Activated T-cell treated with anti-CD3 and anti-CD28 coated beads, Interleukin-2, amount 50 U/mL, for 24 hours (primary cell): ENCODE measurements at regions not wholly inside any gene's neighbourhood (a gene's known extent, or its start where the extent isn't known, plus 50 kb on each side); places are given as distances from the start of the nearest gene placed in this dataset.

Experiments
- DNase-seq: peaks from one replicate; pipeline ENCODE4 v3.0.0-alpha.2; 2020
- H3K27ac Mint-ChIP-seq: 2 replicates; pipeline ENCODE4 v1.8.0; 2020; ENCODE audit warnings: mild to moderate bottlenecking, mixed read lengths
- H3K27me3 Mint-ChIP-seq: 2 replicates; pipeline ENCODE4 v1.8.0; 2020; ENCODE audit warnings: mixed read lengths
- H3K36me3 Mint-ChIP-seq: 2 replicates; pipeline ENCODE4 v1.8.0; 2020; ENCODE audit warnings: low read depth, mixed read lengths
- H3K4me1 Mint-ChIP-seq: 2 replicates; pipeline ENCODE4 v1.8.0; 2020; ENCODE audit warnings: low read depth, mixed read lengths
- H3K4me3 Mint-ChIP-seq: 2 replicates; pipeline ENCODE4 v1.8.0; 2020; ENCODE audit warnings: mild to moderate bottlenecking, moderate library complexity, mixed read lengths
- H3K9me3 Mint-ChIP-seq: 2 replicates; pipeline ENCODE4 v1.8.0; 2020; ENCODE audit warnings: mixed read lengths

DNA sequence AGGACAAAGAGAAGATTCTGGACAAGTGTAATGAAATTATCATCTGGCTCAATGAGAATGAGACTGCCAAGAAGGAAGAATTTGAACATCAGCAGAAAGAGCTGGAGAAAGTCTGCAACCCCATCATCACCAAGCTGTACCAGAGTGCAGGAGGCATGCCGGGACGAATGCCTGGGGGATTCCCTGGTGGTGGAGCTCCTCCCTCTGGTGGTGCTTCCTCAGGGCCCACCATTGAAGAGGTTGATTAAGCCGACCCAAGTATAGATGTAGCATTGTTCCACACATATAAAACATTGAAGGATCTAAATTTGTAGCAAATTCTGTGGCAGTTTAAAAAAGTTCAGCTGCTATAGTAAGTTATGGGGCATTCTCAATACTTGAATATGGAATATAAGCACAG lies 174.3 kb upstream of the CCND2 start:
- Mint-ChIP-seq H3K27me3 (no peaks in the 10 kb centered on the region), H3K4me3 (no peak overlapping the region), H3K27ac (no peak overlapping the region), H3K4me1 (no peaks in the 10 kb centered on the region), H3K36me3 (no peaks in the 10 kb centered on the region), H3K9me3 (no peaks in the 10 kb centered on the region)
- DNase-seq: no peak

DNA sequence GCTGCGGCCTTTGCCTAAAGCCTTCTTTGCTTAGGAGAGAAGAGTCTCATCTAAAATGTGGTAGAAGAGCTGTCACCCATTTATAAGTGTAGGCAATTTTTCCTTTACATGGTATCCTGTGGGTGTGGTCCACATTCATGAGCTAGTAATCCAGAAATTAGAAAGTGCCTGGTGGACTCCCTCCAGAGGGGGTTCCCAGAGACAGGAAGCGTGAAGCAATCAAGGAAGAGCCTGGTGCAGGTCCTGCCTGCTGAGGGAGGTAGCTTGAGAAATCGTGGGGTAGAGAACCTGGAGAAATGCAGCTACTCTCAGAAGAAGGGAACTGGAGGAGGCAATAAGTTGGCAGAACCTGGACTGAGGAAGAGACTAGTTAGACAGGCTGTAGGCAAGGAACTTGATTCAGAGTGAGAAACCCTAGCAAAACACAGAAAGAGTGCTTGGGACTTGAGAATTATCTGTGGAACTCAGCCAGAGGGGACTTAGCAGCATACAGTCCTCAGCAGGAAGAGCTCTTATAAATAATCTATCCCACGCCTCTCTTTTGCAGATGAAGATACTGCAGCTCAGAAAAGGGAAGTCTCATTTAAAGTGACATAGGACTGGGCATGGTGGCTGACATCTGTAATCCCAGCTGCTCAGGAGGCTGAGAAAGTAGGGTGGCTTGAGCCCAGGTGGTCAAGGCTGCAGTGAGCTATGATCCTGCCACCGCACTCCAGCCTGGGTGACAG lies 182.4 kb upstream of the CCND2 start:
- Mint-ChIP-seq H3K27ac (peak overlapping the region; percentile 17), H3K27me3 (no peaks in the 10 kb centered on the region), H3K4me1 (peaks cover 11% of the 10 kb centered on the region), H3K9me3 (no peaks in the 10 kb centered on the region), H3K4me3 (no peak overlapping the region), H3K36me3 (no peaks in the 10 kb centered on the region)
- DNase-seq: no peak

DNA sequence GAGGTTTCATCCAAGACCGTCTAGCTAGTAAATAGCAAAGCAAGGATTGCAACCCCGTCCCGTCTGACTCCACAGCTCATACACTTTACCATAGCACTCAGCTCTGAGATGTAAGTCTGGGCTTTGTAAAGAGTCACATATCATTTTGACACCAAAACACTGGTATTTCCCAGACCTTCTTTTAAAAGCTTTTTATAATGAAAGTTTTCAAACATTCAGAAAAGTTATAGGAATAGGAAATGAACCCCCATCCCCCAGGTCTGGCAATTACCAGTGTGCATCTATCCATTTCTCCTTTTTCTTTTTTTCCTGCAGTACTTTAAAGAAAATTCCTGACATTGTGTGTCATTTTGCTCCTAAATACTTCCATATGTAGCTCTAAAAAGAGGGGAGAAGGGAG lies 183.6 kb upstream of the CCND2 start:
- peaks cover 14% of the 10 kb centered on the region for H3K4me1 Mint-ChIP-seq
- no peaks in the 10 kb centered on the region for H3K9me3 Mint-ChIP-seq
- H3K36me3 Mint-ChIP-seq: no peaks in the 10 kb centered on the region
- no peak for DNase-seq
- H3K27ac Mint-ChIP-seq: no peak overlapping the region
- H3K4me3 Mint-ChIP-seq: no peak overlapping the region
- no peaks in the 10 kb centered on the region for H3K27me3 Mint-ChIP-seq

DNA sequence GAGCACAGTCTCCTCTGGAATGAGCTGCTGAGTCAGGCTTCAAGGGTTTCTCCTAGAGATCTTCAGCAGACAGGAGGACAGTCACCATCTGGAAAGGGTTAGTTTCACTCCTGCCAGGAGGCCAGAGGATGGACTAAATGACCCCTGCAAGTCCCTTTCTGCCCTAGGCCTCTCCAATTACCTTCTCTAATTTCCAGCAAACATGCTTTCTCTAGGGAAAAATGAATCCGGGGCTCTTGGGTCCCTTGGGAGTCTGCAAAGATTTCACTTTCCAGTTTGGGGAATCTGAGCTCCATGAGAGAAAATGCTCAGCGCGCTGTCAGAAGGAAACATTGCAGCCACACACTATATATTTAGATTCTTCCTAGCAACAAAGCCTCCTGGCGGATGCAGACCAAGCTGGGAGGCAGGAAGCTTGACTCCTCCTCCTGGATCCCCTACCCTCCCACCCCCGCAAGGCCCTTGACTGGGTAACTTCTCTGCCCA lies 184.4 kb upstream of the CCND2 start:
- H3K9me3 Mint-ChIP-seq: no peaks in the 10 kb centered on the region
- no peaks in the 10 kb centered on the region for H3K36me3 Mint-ChIP-seq
- H3K4me1 Mint-ChIP-seq: peaks cover 14% of the 10 kb centered on the region

DNA sequence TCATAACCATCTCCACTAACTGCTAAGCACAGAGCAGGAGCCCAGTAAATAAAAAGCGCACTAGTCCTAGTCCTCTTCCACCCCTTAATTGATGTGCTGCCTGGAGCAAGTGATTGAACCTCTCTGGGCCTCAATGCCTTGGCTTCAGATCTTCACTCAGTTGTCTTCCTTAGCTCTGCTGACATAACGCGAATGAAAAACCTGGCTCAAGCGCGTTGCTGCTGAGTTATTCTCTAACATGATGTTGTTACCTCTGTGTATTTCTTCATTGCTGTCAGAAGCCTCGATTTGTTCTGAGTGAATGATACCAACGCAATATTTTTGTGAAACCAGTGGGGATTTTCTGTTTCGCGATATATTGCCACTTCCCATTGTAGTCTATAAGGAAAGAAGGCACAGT lies 185.1 kb upstream of the CCND2 start:
- DNase-seq: no peak
- no peaks in the 10 kb centered on the region for H3K9me3 Mint-ChIP-seq
- H3K27me3 Mint-ChIP-seq: no peaks in the 10 kb centered on the region
- no peak overlapping the region for H3K27ac Mint-ChIP-seq
- H3K36me3 Mint-ChIP-seq: no peaks in the 10 kb centered on the region
- H3K4me1 Mint-ChIP-seq: peaks cover 14% of the 10 kb centered on the region
- H3K4me3 Mint-ChIP-seq: no peak overlapping the region

More for the DNA sequence above, 184.4 kb upstream of the CCND2 start:
- no peaks in the 10 kb centered on the region for H3K27me3 Mint-ChIP-seq
- H3K4me3 Mint-ChIP-seq: no peak overlapping the region
- H3K27ac Mint-ChIP-seq: no peak overlapping the region
- DNase-seq: no peak

DNA sequence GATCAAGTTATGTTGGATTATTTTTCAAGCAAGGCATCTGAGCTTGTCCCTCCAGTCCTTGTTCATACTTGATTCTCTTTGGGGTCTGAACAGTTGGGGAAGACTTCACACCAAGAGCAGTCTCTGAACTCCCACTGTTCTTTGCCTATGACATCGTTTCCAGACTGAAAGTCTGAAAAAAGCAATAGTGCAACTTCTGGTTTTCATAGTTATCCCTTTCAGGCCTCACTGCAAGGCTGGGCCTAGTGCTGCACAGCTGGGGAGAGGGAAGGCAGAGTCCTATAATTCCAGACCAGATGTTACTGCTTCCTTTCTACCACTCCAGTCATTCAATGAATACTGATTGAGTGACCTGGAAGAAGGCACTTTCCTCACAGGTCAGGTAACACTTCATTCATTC lies 187.1 kb upstream of the CCND2 start:
- no peaks in the 10 kb centered on the region for H3K27me3 Mint-ChIP-seq
- no peak for DNase-seq
- H3K27ac Mint-ChIP-seq: no peak overlapping the region
- peaks cover 14% of the 10 kb centered on the region for H3K4me1 Mint-ChIP-seq
- H3K4me3 Mint-ChIP-seq: no peak overlapping the region
- H3K36me3 Mint-ChIP-seq: no peaks in the 10 kb centered on the region
- H3K9me3 Mint-ChIP-seq: no peaks in the 10 kb centered on the region

DNA sequence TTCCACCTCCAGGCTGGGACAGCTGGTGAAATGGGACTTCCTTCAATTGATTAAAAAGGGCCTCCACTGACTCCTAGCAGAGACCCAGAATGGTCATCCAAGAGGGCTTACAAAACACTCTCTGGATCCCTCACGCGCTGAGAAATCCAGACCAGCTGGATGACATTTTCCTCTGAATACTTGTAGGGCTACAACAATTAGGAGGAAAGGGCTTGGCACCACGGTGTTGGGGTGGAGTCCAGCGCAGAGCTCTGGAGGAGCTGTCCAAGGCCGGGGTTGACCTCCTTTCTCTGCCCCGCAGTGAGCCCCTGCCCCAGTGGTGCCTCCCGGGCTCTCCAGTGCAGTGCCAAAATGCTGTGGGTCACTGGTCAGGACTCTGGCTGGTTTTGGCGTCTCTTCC lies 189.0 kb upstream of the CCND2 start:
- H3K27ac Mint-ChIP-seq: no peak overlapping the region
- H3K27me3 Mint-ChIP-seq: no peaks in the 10 kb centered on the region
- DNase-seq: no peak
- H3K4me1 Mint-ChIP-seq: peaks cover 9% of the 10 kb centered on the region
- no peak overlapping the region for H3K4me3 Mint-ChIP-seq
- H3K36me3 Mint-ChIP-seq: no peaks in the 10 kb centered on the region
- no peaks in the 10 kb centered on the region for H3K9me3 Mint-ChIP-seq

DNA sequence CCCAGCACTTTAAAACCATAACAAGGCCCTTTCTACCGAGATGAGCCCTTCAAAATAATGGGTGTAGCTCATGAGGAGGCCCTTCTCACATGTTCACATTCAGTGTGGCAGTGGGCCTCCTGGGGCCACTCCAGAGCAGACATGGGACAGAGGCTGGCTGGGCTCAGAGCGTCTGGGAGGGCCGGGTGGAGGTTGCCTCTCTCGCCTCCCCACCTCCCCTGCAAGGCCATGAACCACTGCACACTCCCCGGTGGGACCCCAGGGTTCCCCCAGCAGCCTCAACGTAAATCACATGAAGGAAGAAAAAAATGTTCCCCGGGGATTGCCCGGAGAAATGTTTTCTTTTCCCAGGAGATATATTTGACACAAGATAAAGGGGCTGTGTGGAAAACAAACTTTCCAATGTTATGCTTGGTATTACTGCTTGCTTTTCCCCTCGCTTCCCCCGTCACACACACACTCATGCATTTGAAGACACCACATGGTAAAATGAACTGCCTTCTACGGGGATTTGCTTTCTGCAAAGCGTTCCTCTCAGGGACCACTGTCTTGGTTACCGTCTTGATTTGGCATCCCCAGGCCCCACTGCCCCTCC lies 190.7 kb upstream of the CCND2 start:
- no peak overlapping the region for H3K4me3 Mint-ChIP-seq
- H3K27ac Mint-ChIP-seq: no peak overlapping the region
- H3K4me1 Mint-ChIP-seq: peaks cover 9% of the 10 kb centered on the region
- peaks cover 4% of the 10 kb centered on the region for H3K9me3 Mint-ChIP-seq
- no peaks in the 10 kb centered on the region for H3K27me3 Mint-ChIP-seq
- no peak for DNase-seq
- no peaks in the 10 kb centered on the region for H3K36me3 Mint-ChIP-seq

DNA sequence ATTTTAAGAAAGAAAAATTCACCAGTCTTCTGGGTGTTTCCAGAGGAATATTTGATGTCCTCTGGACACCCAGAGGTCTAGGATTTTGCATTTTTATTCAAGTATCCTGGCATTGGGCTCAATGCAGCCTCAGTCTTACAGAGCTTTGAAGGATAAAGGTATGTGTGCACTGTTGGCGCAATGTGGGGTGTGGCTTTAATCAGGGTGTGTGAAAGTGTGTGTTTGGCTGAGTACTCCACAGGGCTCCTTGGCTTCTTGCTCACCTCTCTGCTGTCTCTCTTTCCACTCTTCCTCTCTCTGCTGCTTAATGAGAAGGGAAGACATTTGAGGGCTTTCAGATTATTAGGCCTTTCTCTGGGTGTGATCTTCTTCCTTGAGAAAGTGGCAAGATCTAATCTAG lies 193.3 kb upstream of the CCND2 start:
- Mint-ChIP-seq H3K4me3 (no peak overlapping the region), H3K27me3 (no peaks in the 10 kb centered on the region), H3K4me1 (peaks cover 3% of the 10 kb centered on the region), H3K36me3 (no peaks in the 10 kb centered on the region), H3K27ac (no peak overlapping the region), H3K9me3 (peaks cover 4% of the 10 kb centered on the region)
- DNase-seq: no peak

DNA sequence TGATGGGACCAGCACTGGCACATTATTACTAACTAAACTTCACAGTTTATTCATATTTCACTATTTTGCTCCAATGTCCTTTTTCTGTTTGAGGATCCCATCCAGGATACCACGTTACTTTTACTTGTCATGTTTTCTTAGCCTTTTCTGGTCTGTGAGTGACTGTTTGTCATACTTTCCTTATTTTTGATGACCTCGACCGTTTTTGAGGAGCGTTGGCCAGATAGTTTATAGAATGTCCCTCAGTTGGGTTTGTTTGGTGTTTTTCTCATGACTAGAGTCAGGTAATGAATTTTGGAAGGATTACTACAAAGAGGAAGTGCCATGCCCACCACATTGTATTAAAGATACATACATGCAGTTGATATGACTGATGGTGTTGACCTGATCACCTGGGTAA lies 199.4 kb upstream of the CCND2 start:
- Mint-ChIP-seq H3K9me3 (peaks cover 4% of the 10 kb centered on the region), H3K4me3 (no peak overlapping the region)

DNA sequence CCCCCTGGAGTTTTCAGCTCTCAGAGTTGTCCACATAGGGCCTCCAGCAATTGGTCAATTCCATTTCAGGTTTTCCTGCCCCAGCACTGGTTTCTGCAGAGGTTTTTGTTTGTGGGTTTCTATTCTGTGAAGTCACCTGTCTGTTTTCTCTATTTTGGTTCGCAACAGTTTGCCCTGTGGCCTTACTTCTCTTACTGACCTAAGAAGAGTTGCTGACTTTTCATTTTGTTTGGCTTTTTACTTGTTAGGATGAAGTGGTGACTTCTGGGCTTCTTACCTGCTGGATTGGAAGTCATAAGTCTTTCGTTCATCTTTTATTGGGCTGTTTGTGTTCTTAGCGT lies 196.4 kb upstream of the PARP11 start:
- no peaks in the 10 kb centered on the region for H3K36me3 Mint-ChIP-seq
- H3K27ac Mint-ChIP-seq: no peak overlapping the region
- no peaks in the 10 kb centered on the region for H3K27me3 Mint-ChIP-seq
- DNase-seq: no peak
- H3K4me3 Mint-ChIP-seq: no peak overlapping the region
- H3K9me3 Mint-ChIP-seq: no peaks in the 10 kb centered on the region
- H3K4me1 Mint-ChIP-seq: peaks cover 7% of the 10 kb centered on the region

More for the DNA sequence above, 199.4 kb upstream of the CCND2 start:
- Mint-ChIP-seq H3K4me1 (peaks cover 5% of the 10 kb centered on the region), H3K36me3 (no peaks in the 10 kb centered on the region), H3K27me3 (no peaks in the 10 kb centered on the region), H3K27ac (no peak overlapping the region)
- no peak for DNase-seq

DNA sequence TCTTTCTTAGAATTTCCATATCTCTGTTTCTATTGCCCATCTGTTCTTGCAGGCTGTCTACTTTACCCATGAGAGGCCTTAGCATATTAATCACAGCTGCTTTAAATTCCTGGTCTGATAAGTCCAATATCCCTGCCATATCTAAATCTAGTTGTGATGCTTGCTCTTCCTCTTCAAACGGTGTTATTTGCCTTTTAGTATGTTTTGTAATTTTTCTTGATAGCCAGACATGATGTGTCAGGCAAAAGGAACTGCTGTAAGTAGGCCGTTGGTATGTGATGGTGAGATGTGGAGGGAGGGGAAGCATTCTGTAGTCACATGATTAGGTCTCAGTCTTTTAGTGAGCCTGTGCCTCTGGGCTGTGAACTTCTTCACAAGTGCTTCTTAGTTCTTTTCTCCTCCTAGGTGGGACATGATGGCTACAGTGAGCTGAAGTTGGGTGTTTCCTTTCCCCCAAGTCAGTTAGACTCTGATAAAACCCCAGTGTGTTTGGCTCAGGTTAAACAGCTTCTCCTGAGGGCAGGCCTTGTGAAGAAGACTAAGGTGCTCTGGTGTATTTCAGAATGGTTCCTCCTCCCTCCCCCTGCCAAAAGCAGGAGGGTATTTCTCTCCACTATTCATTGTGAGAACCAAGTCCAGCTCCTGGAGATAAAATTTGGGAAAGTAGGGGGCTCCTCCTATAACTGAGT lies 195.9 kb upstream of the PARP11 start:
- no peaks in the 10 kb centered on the region for H3K9me3 Mint-ChIP-seq
- peaks cover 11% of the 10 kb centered on the region for H3K4me1 Mint-ChIP-seq
- H3K27ac Mint-ChIP-seq: no peak overlapping the region
- no peaks in the 10 kb centered on the region for H3K36me3 Mint-ChIP-seq
- no peaks in the 10 kb centered on the region for H3K27me3 Mint-ChIP-seq
- no peak for DNase-seq
- no peak overlapping the region for H3K4me3 Mint-ChIP-seq

DNA sequence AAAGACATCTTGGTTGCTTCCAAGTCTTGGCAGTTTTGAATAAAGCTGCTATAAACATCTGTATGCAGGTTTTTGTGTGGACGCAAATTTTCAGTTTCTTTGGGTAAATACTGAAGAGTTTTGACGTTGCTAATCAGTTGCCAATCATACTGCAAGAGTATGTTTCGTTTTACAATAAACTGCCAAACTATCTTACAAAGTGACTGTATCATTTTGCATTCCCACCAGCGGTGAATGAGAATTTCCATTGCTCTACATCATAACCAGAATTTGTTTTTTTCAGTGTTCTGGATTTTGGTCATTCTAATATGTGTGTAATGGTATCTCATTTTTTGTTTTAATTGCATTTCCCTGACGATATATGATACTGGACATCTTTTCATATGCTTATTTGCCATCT lies 190.8 kb upstream of the PARP11 start:
- H3K27me3 Mint-ChIP-seq: no peaks in the 10 kb centered on the region
- H3K27ac Mint-ChIP-seq: peak overlapping the region; percentile 31

DNA sequence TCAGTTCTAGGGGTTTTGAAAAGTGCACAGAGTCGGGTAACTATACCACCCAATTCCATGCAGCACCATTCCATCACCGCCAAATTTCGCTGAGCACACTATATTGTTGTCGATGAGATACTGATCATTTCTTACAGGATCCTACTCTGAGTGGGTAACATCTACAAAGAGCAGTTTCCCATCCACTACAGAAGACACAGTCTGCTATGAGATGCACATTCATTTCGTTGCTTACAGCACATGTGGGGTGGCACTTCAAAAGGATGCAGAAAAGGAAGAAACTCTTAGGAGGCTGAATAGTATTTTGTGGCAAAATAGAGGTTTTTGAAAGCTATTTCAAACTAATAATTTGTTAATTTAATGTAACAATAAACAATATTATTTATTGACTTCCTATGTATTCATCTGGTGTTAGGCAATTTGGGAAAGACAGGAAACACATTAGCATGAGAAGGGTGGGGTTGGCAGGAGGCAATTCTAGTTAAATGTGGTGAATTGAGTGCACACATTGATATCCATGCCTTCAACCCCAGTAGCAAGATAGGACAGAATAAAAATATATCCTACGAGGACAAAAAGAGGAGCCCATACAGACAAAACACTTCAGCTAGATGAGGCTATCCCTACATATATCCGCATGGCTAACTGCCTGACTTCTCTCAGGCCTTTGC lies 186.8 kb upstream of the PARP11 start:
- H3K27ac Mint-ChIP-seq: no peak overlapping the region
- H3K27me3 Mint-ChIP-seq: no peaks in the 10 kb centered on the region

More for the DNA sequence above, 190.8 kb upstream of the PARP11 start:
- Mint-ChIP-seq H3K4me1 (peaks cover 23% of the 10 kb centered on the region), H3K9me3 (no peaks in the 10 kb centered on the region), H3K36me3 (no peaks in the 10 kb centered on the region), H3K4me3 (no peak overlapping the region)
- no peak for DNase-seq

More for the DNA sequence above, 186.8 kb upstream of the PARP11 start:
- no peak overlapping the region for H3K4me3 Mint-ChIP-seq
- DNase-seq: no peak
- H3K4me1 Mint-ChIP-seq: peaks cover 44% of the 10 kb centered on the region
- no peaks in the 10 kb centered on the region for H3K9me3 Mint-ChIP-seq
- H3K36me3 Mint-ChIP-seq: no peaks in the 10 kb centered on the region
